HG03378 (cell line): ENCODE measurements at regions not wholly inside any gene's neighbourhood (a gene's known extent, or its start where the extent isn't known, plus 50 kb on each side); places are given as distances from the start of the nearest gene placed in this dataset.

Experiments used
- ATAC-seq: cut with Tn5 transposase; IDR thresholded peaks from one replicate; pipeline ENCODE4 v1.9.1; 2021; ENCODE audit warnings: mild to moderate bottlenecking, moderate library complexity; ENCODE audit not compliant: unreplicated experiment

- no peak for ATAC-seq
Observed at GRCh38 chr18:22467760-22468553, 50.2 kb upstream of the CTAGE1 start.

GRCh38 chr18:22468554-22468891 is 50.8 kb upstream of the CTAGE1 start:
- ATAC-seq: no peak

GRCh38 chr18:22469061-22469734 is 51.5 kb upstream of the CTAGE1 start:
- no peak for ATAC-seq

GRCh38 chr18:22469926-22470247 is 52.2 kb upstream of the CTAGE1 start:
- no peak for ATAC-seq

GRCh38 chr18:22470248-22471235 is 52.8 kb upstream of the CTAGE1 start:
- ATAC-seq: no peak

GRCh38 chr18:22471546-22472131 is 53.9 kb upstream of the CTAGE1 start:
- ATAC-seq: no peak

- ATAC-seq: no peak
Observed at GRCh38 chr18:22473366-22473765, 55.7 kb upstream of the CTAGE1 start.

- no peak for ATAC-seq
Observed at GRCh38 chr18:22475426-22476100, 57.8 kb upstream of the CTAGE1 start.

- no peak for ATAC-seq
Observed at GRCh38 chr18:22477222-22477621, 59.5 kb upstream of the CTAGE1 start.

- ATAC-seq: no peak
Observed at GRCh38 chr18:22482948-22483347, 65.2 kb upstream of the CTAGE1 start.

- ATAC-seq: no peak
Observed at GRCh38 chr18:22483407-22483806, 65.7 kb upstream of the CTAGE1 start.

- ATAC-seq: no peak
Observed at GRCh38 chr18:22484471-22484870, 66.8 kb upstream of the CTAGE1 start.

GRCh38 chr18:22485808-22486244 is 68.1 kb upstream of the CTAGE1 start:
- ATAC-seq: no peak

- ATAC-seq: no peak
Observed at GRCh38 chr18:22486667-22487066, 69.0 kb upstream of the CTAGE1 start.

- no peak for ATAC-seq
Observed at GRCh38 chr18:22488554-22488953, 70.8 kb upstream of the CTAGE1 start.

- no peak for ATAC-seq
Observed at GRCh38 chr18:22489704-22490103, 72.0 kb upstream of the CTAGE1 start.

GRCh38 chr18:22490429-22490846 is 72.7 kb upstream of the CTAGE1 start:
- ATAC-seq: no peak

GRCh38 chr18:22493255-22493654 is 75.5 kb upstream of the CTAGE1 start:
- no peak for ATAC-seq

- no peak for ATAC-seq
Observed at GRCh38 chr18:22493940-22494339, 76.2 kb upstream of the CTAGE1 start.

- no peak for ATAC-seq
Observed at GRCh38 chr18:22494771-22495170, 77.1 kb upstream of the CTAGE1 start.

- ATAC-seq: no peak
Observed at GRCh38 chr18:22499421-22499820, 81.7 kb upstream of the CTAGE1 start.
